Neuron (in vitro differentiated cells): ENCODE measurements at regions not wholly inside any gene's neighbourhood (a gene's known extent, or its start where the extent isn't known, plus 50 kb on each side); places are given as distances from the start of the nearest gene placed in this dataset.
"Not testable (repeated sequence)": the region's sequence is repeated elsewhere in the genome, so short reads cannot be mapped to it uniquely, and the experiment has no call there.

Experiments
- H2AFZ ChIP-seq: one replicate; pipeline ENCODE4 v1.6.1; 2013; ENCODE audit warnings: low read depth, mild to moderate bottlenecking, inconsistent platforms, low read length, moderate library complexity
- H3K27me3 ChIP-seq: one replicate; pipeline ENCODE4 v1.6.1; 2013; ENCODE audit warnings: low read length; ENCODE audit not compliant: insufficient read depth
- H3K36me3 ChIP-seq: one replicate; pipeline ENCODE4 v1.6.1; 2013; ENCODE audit warnings: low read length; ENCODE audit not compliant: insufficient read depth
- H3K4me1 ChIP-seq: one replicate; pipeline ENCODE4 v1.6.1; 2013; ENCODE audit warnings: low read length; ENCODE audit not compliant: insufficient read depth
- H3K4me3 ChIP-seq: 2 replicates; pipeline ENCODE4 v1.5.1; 2013; ENCODE audit warnings: mild to moderate bottlenecking, low read length, moderate library complexity
- H3K9me3 ChIP-seq: one replicate; pipeline ENCODE4 v1.6.1; 2013; ENCODE audit warnings: low read length

- no peak overlapping the region for H2AFZ ChIP-seq
- H3K4me1 ChIP-seq: no peaks in the 10 kb centered on the region
- no peaks in the 10 kb centered on the region for H3K9me3 ChIP-seq
- no peak overlapping the region for H3K4me3 ChIP-seq
- H3K27me3 ChIP-seq: no peaks in the 10 kb centered on the region
- no peaks in the 10 kb centered on the region for H3K36me3 ChIP-seq
Measured at GRCh38 chr1:170424346-170424745, 107.6 kb upstream of the GORAB start.

- Histone ChIP-seq H2AFZ (no peak overlapping the region), H3K4me3 (no peak overlapping the region), H3K27me3 (no peaks in the 10 kb centered on the region), H3K36me3 (no peaks in the 10 kb centered on the region), H3K4me1 (no peaks in the 10 kb centered on the region), H3K9me3 (no peaks in the 10 kb centered on the region)
Measured at GRCh38 chr1:170426596-170426995, 105.4 kb upstream of the GORAB start.

GRCh38 chr1:170427002-170427401 is 105.0 kb upstream of the GORAB start:
- H3K36me3 ChIP-seq, H3K9me3 ChIP-seq, H2AFZ ChIP-seq, H3K4me1 ChIP-seq, H3K4me3 ChIP-seq, H3K27me3 ChIP-seq: not testable (repeated sequence)

GRCh38 chr1:170436928-170437327 is 95.0 kb upstream of the GORAB start:
- Histone ChIP-seq H3K4me1 (no peaks in the 10 kb centered on the region), H2AFZ (no peak overlapping the region), H3K9me3 (no peaks in the 10 kb centered on the region), H3K36me3 (no peaks in the 10 kb centered on the region), H3K27me3 (no peaks in the 10 kb centered on the region), H3K4me3 (no peak overlapping the region)

- no peak overlapping the region for H2AFZ ChIP-seq
- H3K36me3 ChIP-seq: no peaks in the 10 kb centered on the region
- H3K4me3 ChIP-seq: no peak overlapping the region
- peaks cover 10% of the 10 kb centered on the region for H3K4me1 ChIP-seq
- H3K9me3 ChIP-seq: no peaks in the 10 kb centered on the region
- no peaks in the 10 kb centered on the region for H3K27me3 ChIP-seq
Measured at GRCh38 chr1:170445096-170445495, 86.9 kb upstream of the GORAB start.

GRCh38 chr1:170448661-170449158 is 83.3 kb upstream of the GORAB start:
- no peak overlapping the region for H3K4me3 ChIP-seq

GRCh38 chr1:170457325-170458050 is 74.5 kb upstream of the GORAB start:
- H3K9me3 ChIP-seq, H3K4me1 ChIP-seq, H3K36me3 ChIP-seq, H3K4me3 ChIP-seq, H3K27me3 ChIP-seq, H2AFZ ChIP-seq: not testable (repeated sequence)

More at GRCh38 chr1:170448661-170449158, 83.3 kb upstream of the GORAB start:
- Histone ChIP-seq H3K36me3 (no peaks in the 10 kb centered on the region), H3K27me3 (no peaks in the 10 kb centered on the region), H3K9me3 (no peaks in the 10 kb centered on the region), H3K4me1 (peaks cover 10% of the 10 kb centered on the region), H2AFZ (no peak overlapping the region)

GRCh38 chr1:170460001-170460400 is 72.0 kb upstream of the GORAB start:
- Histone ChIP-seq H2AFZ (no peak overlapping the region), H3K4me3 (no peak overlapping the region), H3K4me1 (no peaks in the 10 kb centered on the region), H3K9me3 (no peaks in the 10 kb centered on the region), H3K27me3 (no peaks in the 10 kb centered on the region), H3K36me3 (no peaks in the 10 kb centered on the region)

- no peaks in the 10 kb centered on the region for H3K27me3 ChIP-seq
- H3K9me3 ChIP-seq: no peaks in the 10 kb centered on the region
- no peaks in the 10 kb centered on the region for H3K4me1 ChIP-seq
- H3K4me3 ChIP-seq: no peak overlapping the region
- no peak overlapping the region for H2AFZ ChIP-seq
- no peaks in the 10 kb centered on the region for H3K36me3 ChIP-seq
Measured at GRCh38 chr1:170460414-170461155, 71.4 kb upstream of the GORAB start.

- Histone ChIP-seq H3K36me3 (no peaks in the 10 kb centered on the region), H3K4me3 (no peak overlapping the region), H2AFZ (no peak overlapping the region), H3K9me3 (no peaks in the 10 kb centered on the region), H3K27me3 (no peaks in the 10 kb centered on the region), H3K4me1 (no peaks in the 10 kb centered on the region)
Measured at GRCh38 chr1:170461291-170461747, 70.6 kb upstream of the GORAB start.

- no peaks in the 10 kb centered on the region for H3K9me3 ChIP-seq
- no peaks in the 10 kb centered on the region for H3K27me3 ChIP-seq
- no peak overlapping the region for H3K4me3 ChIP-seq
- no peaks in the 10 kb centered on the region for H3K4me1 ChIP-seq
- no peak overlapping the region for H2AFZ ChIP-seq
- H3K36me3 ChIP-seq: no peaks in the 10 kb centered on the region
Measured at GRCh38 chr1:170461762-170462384, 70.1 kb upstream of the GORAB start.

- Histone ChIP-seq H3K27me3 (no peaks in the 10 kb centered on the region), H3K4me1 (no peaks in the 10 kb centered on the region), H3K4me3 (no peak overlapping the region), H3K36me3 (no peaks in the 10 kb centered on the region), H3K9me3 (no peaks in the 10 kb centered on the region), H2AFZ (no peak overlapping the region)
Measured at GRCh38 chr1:170470121-170470520, 61.8 kb upstream of the GORAB start.

GRCh38 chr1:170471398-170472053 is 60.4 kb upstream of the GORAB start:
- Histone ChIP-seq H3K4me3 (no peak overlapping the region), H3K27me3 (no peaks in the 10 kb centered on the region), H3K4me1 (no peaks in the 10 kb centered on the region), H3K36me3 (no peaks in the 10 kb centered on the region), H3K9me3 (no peaks in the 10 kb centered on the region), H2AFZ (no peak overlapping the region)
